Heart right ventricle (tissue), 16 donors: ENCODE measurements at regions not wholly inside any gene's neighbourhood (a gene's known extent, or its start where the extent isn't known, plus 50 kb on each side); places are given as distances from the start of the nearest gene placed in this dataset.

Source experiments
- ATAC-seq, 8 donors: fragments of 200-7000 bp; cut with Tn5 transposase; one replicate each; pipeline ENCODE4 v1.9.1; 2020; ENCODE audit warnings: mild to moderate bottlenecking in 8 of 8, moderate library complexity in 8 of 8, moderate number of reproducible peaks in 1 of 8
- DNase-seq, 2 donors: peaks; one replicate each; pipeline ENCODE4 v3.0.0-alpha.2; 2020
- H3K27ac ChIP-seq, 10 donors: fragments of 200-600 bp; sonication (generic) in 2 of 10; one replicate each; pipeline versions ENCODE4 v1.5.0 to v1.8.0; 2020 to 2022; ENCODE audit warnings: mild to moderate bottlenecking in 3 of 10
- H3K27me3 ChIP-seq, 7 donors: fragments of 200-600 bp; one replicate each; pipeline ENCODE4 v1.8.0; 2021 to 2022; ENCODE audit warnings: mild to moderate bottlenecking in 2 of 7
- H3K36me3 ChIP-seq, 9 donors: fragments of 200-600 bp; sonication (generic) in 1 of 9; one replicate each; pipeline versions ENCODE4 v1.5.0 to v1.8.0; 2020 to 2022; ENCODE audit warnings: mild to moderate bottlenecking in 2 of 9
- H3K4me1 ChIP-seq, 9 donors: fragments of 200-600 bp; sonication (generic) in 1 of 9; one replicate each; pipeline versions ENCODE4 v1.5.0 to v1.8.0; 2020 to 2022; ENCODE audit warnings: mild to moderate bottlenecking in 4 of 9
- H3K4me3 ChIP-seq, 10 donors: fragments of 200-600 bp; sonication (generic) in 2 of 10; one replicate each; pipeline versions ENCODE4 v1.5.0 to v1.8.0; 2020 to 2022; ENCODE audit warnings: mild to moderate bottlenecking in 7 of 10, moderate library complexity in 2 of 10
- H3K9me3 ChIP-seq, 11 donors: fragments of 200-600 bp in 10 of 11; sonication (generic) in 2 of 11; one replicate each; pipeline versions ENCODE4 v1.5.0 to v1.8.0; 2013 to 2022; ENCODE audit warnings: mild to moderate bottlenecking in 2 of 11, control low read depth in 1 of 11, moderate library complexity in 1 of 11
- CTCF ChIP-seq, 9 donors: fragments of 200-600 bp; sonication (generic) in 2 of 9; IDR thresholded peaks; one replicate each; pipeline versions ENCODE4 v1.5.0 to v1.8.0; 2021 to 2022; ENCODE audit warnings: antibody characterized with exemption in 9 of 9, mild to moderate bottlenecking in 5 of 9, moderate library complexity in 1 of 9
- WGBS, 2 donors: extraction: QIAGEN DNeasy Blood & Tissue Kit; methylation state at CpG; one replicate each; pipeline ENCODE4 v1.1.7; 2013; ENCODE audit warnings: inconsistent platforms in 1 of 2; 5-methylcytosine and 5-hydroxymethylcytosine counted together
- intact Hi-C, 10 donors: fragments of 100-400 bp; cut with DNase I; formaldehyde crosslinking; loops; one replicate each; pipeline versions ENCODE4 v1.11.1 to v1.14.2; 2022
- donor health status: Arrhythmogenic right ventricular cardiomyopathy.
- donor health status: ischemic (EF 13 %, LVEDD 7.1; RV severe dilation, severe dysfunction).
- donor health status: healthy with polysubstance abuse.
- donor health status: DM: no; HTN: yes; CAD: no.
- donor health status: DM: no; HTN: no; CAD: no.
- donor health status: ischemic (EF 25% LVEDD 6.9; RV normal size, moderate dysfunction).
- donor health status: ischemic (EF 25% LVEDD 5.7; RV mildly dilated, moderate dysfunction).
- donor health status: healthy.
- donor health status: DM: yes; HTN: yes; CAD: no.
- donor health status: Ischemic cardiomyopathy.
- donor health status: ischemic (EF 35%, LVEDD 5.7; RV mildly dilated, moderate dysfunction).
- donor health status: nonischemic (EF 11% LVEDD 7.7; RV severe dilation, severe dysfunction).
- donor health status: DM: yes; HTN: yes; CAD: no.
- donor health status: PGD.
- donor health status: ischemic (EF 29% LVEDD 5.4; RV normal size, mild dysfunction).
- donor health status: nonischemic (EF 23%, LVEDD 6.1; RV moderate dilation, normal function).

- peaks cover 0 to 30% (median 0%) of the 10 kb centered on the region in 9 donors for H3K4me1 ChIP-seq
- H3K27ac ChIP-seq, result peak overlapping the region in 3 of 10 donors; percentile 22 to 50 (median 49)
- no peak for TF ChIP-seq CTCF (IDR thresholded peaks at IDR 0.05)
- 14 to 17% methylated on average over 5 of the region's 5 CpGs for WGBS, 2 donors
- no peaks in the 10 kb centered on the region for H3K36me3 ChIP-seq
- peaks cover 0 to 3% (median 0%) of the 10 kb centered on the region in 11 donors for H3K9me3 ChIP-seq
- DNase-seq (no peak), ATAC-seq (no peak)
- H3K27me3 ChIP-seq, result no peaks in the 10 kb centered on the region
- H3K4me3 ChIP-seq, result no peak overlapping the region
- intact Hi-C loops, result no loop called here
Observed at GRCh38 chr4:126776361-126776760, 856.4 kb upstream of the INTU start.

- Histone ChIP-seq H3K4me1 (peaks cover 0 to 23% (median 0%) of the 10 kb centered on the region in 9 donors), H3K4me3 (no peak overlapping the region), H3K9me3 (no peaks in the 10 kb centered on the region), H3K27ac (peak overlapping the region in 1 of 10 donors; percentile 33), H3K36me3 (no peaks in the 10 kb centered on the region), H3K27me3 (no peaks in the 10 kb centered on the region)
- DNase-seq, result no peak
- ATAC-seq, result no peak
- 71 to 77% methylated on average over 1 of the region's 1 CpG for WGBS, 2 donors
- TF ChIP-seq CTCF (IDR thresholded peaks at IDR 0.05), result no peak
- intact Hi-C loops, result no loop called here
Observed at GRCh38 chr4:126777649-126778048, 855.1 kb upstream of the INTU start.

GRCh38 chr4:126778348-126778747 lies 854.4 kb upstream of the INTU start:
- Histone ChIP-seq H3K9me3 (no peaks in the 10 kb centered on the region), H3K4me3 (no peak overlapping the region), H3K36me3 (no peaks in the 10 kb centered on the region), H3K27ac (peak overlapping the region in 1 of 10 donors; percentile 33), H3K27me3 (no peaks in the 10 kb centered on the region), H3K4me1 (peaks cover 0 to 23% (median 0%) of the 10 kb centered on the region in 9 donors)
- DNase-seq (no peak), ATAC-seq (peak in 2 of 8 donors; percentile 62 to 70)
- intact Hi-C loops, result no loop called here
- 20 to 46% methylated on average over 3 of the region's 3 CpGs for WGBS, 2 donors
- TF ChIP-seq CTCF (IDR thresholded peaks at IDR 0.05), result no peak

GRCh38 chr4:126779001-126779400 lies 853.8 kb upstream of the INTU start:
- Histone ChIP-seq H3K36me3 (no peaks in the 10 kb centered on the region), H3K4me3 (no peak overlapping the region), H3K4me1 (peaks cover 0 to 23% (median 0%) of the 10 kb centered on the region in 9 donors), H3K27ac (no peak overlapping the region), H3K27me3 (no peaks in the 10 kb centered on the region), H3K9me3 (no peaks in the 10 kb centered on the region)
- intact Hi-C loops, result no loop called here
- DNase-seq (no peak), ATAC-seq (no peak)
- 96 to 98% methylated on average over 4 of the region's 4 CpGs for WGBS, 2 donors
- TF ChIP-seq CTCF (IDR thresholded peaks at IDR 0.05), result no peak
